ENCODE measurements at regions not wholly inside any gene's neighbourhood (a gene's known extent, or its start where the extent isn't known, plus 50 kb on each side); places are given as distances from the start of the nearest gene placed in this dataset.

DNA sequence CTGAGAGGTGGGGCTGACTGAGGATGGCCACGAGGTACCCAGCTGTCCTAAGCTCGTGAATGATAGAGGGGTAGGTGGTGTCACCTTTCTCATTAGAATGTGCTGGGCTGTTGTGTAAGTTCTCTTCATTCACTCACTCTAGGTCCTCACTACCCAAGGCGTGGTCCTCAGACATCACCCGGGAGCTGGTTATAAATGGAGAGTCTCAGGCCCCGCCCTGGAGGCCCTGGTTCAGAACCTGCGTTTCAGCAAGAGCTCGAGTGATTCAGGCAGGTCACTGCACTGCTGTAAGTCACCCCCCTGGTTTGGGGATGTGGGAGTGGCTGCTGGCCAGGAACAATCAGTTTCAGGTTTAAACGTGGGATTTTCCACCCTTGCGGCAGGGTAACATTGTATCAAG is 139.8 kb downstream of the FOXL1 start:
- TF ChIP-seq FOXP2 (optimal IDR thresholded peaks at IDR 0.05; ENCODE audit: borderline replicate concordance, extremely low read depth, extremely low read length, insufficient read depth) (no peak), TAF1 (IDR thresholded peaks at IDR 0.05; ENCODE audit: borderline replicate concordance, insufficient read depth, low read length) (no peak), POLR2AphosphoS5 (IDR thresholded peaks at IDR 0.05; ENCODE audit: low read depth, low read length) (no peak), SIN3A (IDR thresholded peaks at IDR 0.05; ENCODE audit: borderline replicate concordance, insufficient read depth, low read length) (no peak)
- TF ChIP-seq, protein P1, sequence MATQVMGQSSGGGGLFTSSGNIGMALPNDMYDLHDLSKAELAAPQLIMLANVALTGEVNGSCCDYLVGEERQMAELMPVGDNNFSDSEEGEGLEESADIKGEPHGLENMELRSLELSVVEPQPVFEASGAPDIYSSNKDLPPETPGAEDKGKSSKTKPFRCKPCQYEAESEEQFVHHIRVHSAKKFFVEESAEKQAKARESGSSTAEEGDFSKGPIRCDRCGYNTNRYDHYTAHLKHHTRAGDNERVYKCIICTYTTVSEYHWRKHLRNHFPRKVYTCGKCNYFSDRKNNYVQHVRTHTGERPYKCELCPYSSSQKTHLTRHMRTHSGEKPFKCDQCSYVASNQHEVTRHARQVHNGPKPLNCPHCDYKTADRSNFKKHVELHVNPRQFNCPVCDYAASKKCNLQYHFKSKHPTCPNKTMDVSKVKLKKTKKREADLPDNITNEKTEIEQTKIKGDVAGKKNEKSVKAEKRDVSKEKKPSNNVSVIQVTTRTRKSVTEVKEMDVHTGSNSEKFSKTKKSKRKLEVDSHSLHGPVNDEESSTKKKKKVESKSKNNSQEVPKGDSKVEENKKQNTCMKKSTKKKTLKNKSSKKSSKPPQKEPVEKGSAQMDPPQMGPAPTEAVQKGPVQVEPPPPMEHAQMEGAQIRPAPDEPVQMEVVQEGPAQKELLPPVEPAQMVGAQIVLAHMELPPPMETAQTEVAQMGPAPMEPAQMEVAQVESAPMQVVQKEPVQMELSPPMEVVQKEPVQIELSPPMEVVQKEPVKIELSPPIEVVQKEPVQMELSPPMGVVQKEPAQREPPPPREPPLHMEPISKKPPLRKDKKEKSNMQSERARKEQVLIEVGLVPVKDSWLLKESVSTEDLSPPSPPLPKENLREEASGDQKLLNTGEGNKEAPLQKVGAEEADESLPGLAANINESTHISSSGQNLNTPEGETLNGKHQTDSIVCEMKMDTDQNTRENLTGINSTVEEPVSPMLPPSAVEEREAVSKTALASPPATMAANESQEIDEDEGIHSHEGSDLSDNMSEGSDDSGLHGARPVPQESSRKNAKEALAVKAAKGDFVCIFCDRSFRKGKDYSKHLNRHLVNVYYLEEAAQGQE (IDR thresholded peaks at IDR 0.05; ENCODE audit: insufficient read depth in 1 of 2, low read depth in 2 of 2, low read length in 2 of 2) = no peak

DNA sequence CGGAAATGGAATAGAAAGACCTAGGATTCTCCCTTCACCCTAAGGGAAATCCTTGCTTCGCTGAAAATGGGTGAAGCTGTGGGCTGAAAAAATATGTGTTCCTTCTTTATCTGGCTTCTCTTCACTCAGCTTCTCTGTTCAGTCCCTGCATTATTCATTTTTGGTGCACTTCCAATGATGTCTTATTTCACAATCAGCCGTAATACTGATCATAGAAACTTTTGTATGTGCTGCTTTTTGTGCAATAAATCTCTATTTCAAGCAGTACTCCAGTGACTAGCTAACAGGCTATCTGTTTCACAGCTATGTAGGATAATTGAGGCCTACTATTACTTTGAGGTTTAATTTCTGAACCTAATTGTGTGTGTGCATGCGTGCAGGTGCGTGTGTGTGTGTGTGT is 144.6 kb downstream of the FOXL1 start:
- TF ChIP-seq, protein P1 (IDR thresholded peaks at IDR 0.05; ENCODE audit: insufficient read depth in 1 of 2, low read depth in 2 of 2, low read length in 2 of 2) = no peak
- TF ChIP-seq TAF1 (IDR thresholded peaks at IDR 0.05; ENCODE audit: borderline replicate concordance, insufficient read depth, low read length) (no peak), FOXP2 (optimal IDR thresholded peaks at IDR 0.05; ENCODE audit: borderline replicate concordance, extremely low read depth, extremely low read length, insufficient read depth) (no peak), POLR2AphosphoS5 (IDR thresholded peaks at IDR 0.05; ENCODE audit: low read depth, low read length) (no peak), SIN3A (IDR thresholded peaks at IDR 0.05; ENCODE audit: borderline replicate concordance, insufficient read depth, low read length) (no peak)

DNA sequence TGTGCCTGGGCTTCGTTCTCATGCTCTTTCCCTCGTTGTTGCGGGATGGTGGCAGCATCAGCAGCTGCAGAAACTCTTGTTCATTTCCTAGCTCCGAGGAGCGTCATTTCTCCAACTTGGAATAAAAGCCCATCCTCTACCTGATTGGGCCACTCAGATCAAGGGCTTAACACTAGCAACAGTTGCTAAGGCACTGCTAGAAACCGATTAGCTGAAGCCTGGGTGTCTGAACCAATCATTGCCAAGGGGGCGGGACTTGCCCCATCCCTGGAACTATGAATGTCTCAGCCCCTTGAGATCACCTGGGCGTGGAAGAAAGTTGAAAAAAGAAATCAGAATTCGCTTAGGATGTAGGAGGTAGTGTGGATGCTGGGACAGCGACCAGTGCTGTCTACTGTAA is 145.3 kb downstream of the FOXL1 start:
- TF ChIP-seq FOXP2 (optimal IDR thresholded peaks at IDR 0.05; ENCODE audit: borderline replicate concordance, extremely low read depth, extremely low read length, insufficient read depth) (no peak), SIN3A (IDR thresholded peaks at IDR 0.05; ENCODE audit: borderline replicate concordance, insufficient read depth, low read length) (no peak), TAF1 (IDR thresholded peaks at IDR 0.05; ENCODE audit: borderline replicate concordance, insufficient read depth, low read length) (no peak), POLR2AphosphoS5 (IDR thresholded peaks at IDR 0.05; ENCODE audit: low read depth, low read length) (no peak)
- TF ChIP-seq, protein P1 (IDR thresholded peaks at IDR 0.05; ENCODE audit: insufficient read depth in 1 of 2, low read depth in 2 of 2, low read length in 2 of 2) = no peak

DNA sequence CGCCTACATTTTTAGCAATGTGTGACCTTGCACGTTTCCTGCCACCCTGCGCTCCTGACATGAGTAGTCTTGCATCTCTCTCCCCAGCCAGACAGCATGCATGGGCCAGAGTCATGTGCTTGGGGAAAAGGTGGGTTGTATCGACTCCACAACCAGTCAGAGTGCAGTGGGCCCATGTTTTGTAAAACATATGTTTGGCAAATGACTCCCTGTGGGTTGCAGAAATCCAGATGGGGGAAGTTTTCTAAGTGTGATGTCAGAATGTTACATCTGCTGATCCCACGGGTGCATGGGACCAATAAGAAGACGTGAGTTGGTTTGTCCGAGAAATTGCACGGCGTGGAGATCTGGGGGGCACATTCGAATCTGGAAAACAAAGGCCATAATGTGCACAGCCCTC is 147.1 kb downstream of the FOXL1 start:
- TF ChIP-seq, protein P1 (IDR thresholded peaks at IDR 0.05; ENCODE audit: insufficient read depth in 1 of 2, low read depth in 2 of 2, low read length in 2 of 2) = no peak
- TF ChIP-seq FOXP2 (optimal IDR thresholded peaks at IDR 0.05; ENCODE audit: borderline replicate concordance, extremely low read depth, extremely low read length, insufficient read depth) (no peak), TAF1 (IDR thresholded peaks at IDR 0.05; ENCODE audit: borderline replicate concordance, insufficient read depth, low read length) (no peak), SIN3A (IDR thresholded peaks at IDR 0.05; ENCODE audit: borderline replicate concordance, insufficient read depth, low read length) (no peak), POLR2AphosphoS5 (IDR thresholded peaks at IDR 0.05; ENCODE audit: low read depth, low read length) (no peak)

DNA sequence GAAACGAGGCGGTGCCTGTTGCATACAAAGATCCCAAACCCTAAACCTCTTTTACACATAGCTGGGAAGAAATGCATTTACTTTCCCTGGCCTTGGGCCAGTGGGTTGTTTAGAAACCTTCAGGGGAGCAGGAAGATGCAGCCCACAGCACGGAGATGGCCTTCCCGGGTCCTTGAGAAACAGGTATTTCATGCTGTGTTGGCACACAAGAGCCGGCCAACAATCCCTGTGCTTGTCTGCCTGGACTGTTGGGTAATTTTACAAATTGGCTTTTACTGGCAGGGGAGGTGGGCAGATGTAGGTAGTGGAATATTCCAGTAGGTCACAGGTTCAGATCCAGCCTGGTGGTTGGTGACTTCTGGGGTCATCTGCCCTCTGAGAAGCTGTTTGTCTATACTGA is 148.0 kb downstream of the FOXL1 start:
- no peak for TF ChIP-seq TAF1 (IDR thresholded peaks at IDR 0.05; ENCODE audit: borderline replicate concordance, insufficient read depth, low read length)
- TF ChIP-seq, protein P1 (IDR thresholded peaks at IDR 0.05; ENCODE audit: insufficient read depth in 1 of 2, low read depth in 2 of 2, low read length in 2 of 2) = no peak
- TF ChIP-seq POLR2AphosphoS5 (IDR thresholded peaks at IDR 0.05; ENCODE audit: low read depth, low read length) = no peak
- no peak for TF ChIP-seq SIN3A (IDR thresholded peaks at IDR 0.05; ENCODE audit: borderline replicate concordance, insufficient read depth, low read length)
- no peak for TF ChIP-seq FOXP2 (optimal IDR thresholded peaks at IDR 0.05; ENCODE audit: borderline replicate concordance, extremely low read depth, extremely low read length, insufficient read depth)
